Fibroblast of lung (primary cell): ENCODE measurements at regions not wholly inside any gene's neighbourhood (a gene's known extent, or its start where the extent isn't known, plus 50 kb on each side); places are given as distances from the start of the nearest gene placed in this dataset.
A peak's percentile ranks its signal among the peaks of the same experiment; 100 is the strongest.

ENCODE experiments used
- DNase-seq, 2 donors: peaks; one replicate each; pipeline versions ENCODE4 v3.0.0 to v3.0.0-alpha.2; 2010; ENCODE audit warnings: low read depth in 2 of 2
- H2AFZ ChIP-seq: 2 replicates; pipeline ENCODE4 v1.5.1; 2012; ENCODE audit warnings: low read length, control low read depth, inconsistent platforms
- H3K27ac ChIP-seq: 2 replicates; pipeline ENCODE4 v1.5.1; 2011; ENCODE audit warnings: low read length, control low read depth; ENCODE audit not compliant: insufficient read depth
- H3K27me3 ChIP-seq: 2 replicates; pipeline ENCODE4 v1.5.1; 2011; ENCODE audit warnings: mild to moderate bottlenecking, low read length; ENCODE audit not compliant: control insufficient read depth, insufficient read depth
- H3K36me3 ChIP-seq: 2 replicates; pipeline ENCODE4 v1.5.1; 2011; ENCODE audit warnings: low read length; ENCODE audit not compliant: control insufficient read depth, insufficient read depth
- H3K4me1 ChIP-seq: 2 replicates; pipeline ENCODE4 v1.5.1; 2011; ENCODE audit warnings: low read length; ENCODE audit not compliant: control insufficient read depth, insufficient read depth; ENCODE audit errors: extremely low read depth
- H3K4me2 ChIP-seq: 2 replicates; pipeline ENCODE4 v1.5.1; 2011; ENCODE audit warnings: low read length, control low read depth; ENCODE audit not compliant: insufficient read depth; ENCODE audit errors: extremely low read depth
- H3K4me3 ChIP-seq, 4 experiments: fragments of 200-600 bp in 1 of 4; sonication (generic) in 1 of 4; replicated peaks in 1 of 4; 2 replicates each; pipeline ENCODE4 v1.5.1; 2011 to 2016; ENCODE audit warnings: low read length in 4 of 4, low read depth in 3 of 4, mild to moderate bottlenecking in 3 of 4, control low read depth in 2 of 4, inconsistent platforms in 1 of 4, mixed read lengths in 1 of 4; ENCODE audit not compliant: insufficient read depth in 1 of 4; ENCODE audit errors: control extremely low read depth in 1 of 4
- H3K79me2 ChIP-seq: 2 replicates; pipeline ENCODE4 v1.5.1; 2012; ENCODE audit warnings: mild to moderate bottlenecking, low read length, inconsistent platforms; ENCODE audit not compliant: control insufficient read depth, insufficient read depth
- H3K9ac ChIP-seq: 2 replicates; pipeline ENCODE4 v1.5.1; 2011; ENCODE audit warnings: mild to moderate bottlenecking, low read length, control low read depth; ENCODE audit not compliant: insufficient read depth
- H3K9me3 ChIP-seq: 2 replicates; pipeline ENCODE4 v1.5.1; 2012; ENCODE audit warnings: low read depth, low read length; ENCODE audit not compliant: control insufficient read depth, insufficient read depth
- H4K20me1 ChIP-seq: 2 replicates; pipeline ENCODE4 v1.5.1; 2011; ENCODE audit warnings: low read length; ENCODE audit not compliant: control insufficient read depth, insufficient read depth; ENCODE audit errors: extremely low read depth
- EZH2 ChIP-seq: IDR thresholded peaks from 2 replicates; pipeline ENCODE4 v1.5.1; 2012; ENCODE audit warnings: low read length, control low read depth, mild to moderate bottlenecking; ENCODE audit errors: missing control alignments
- TF ChIP-seq, protein P1 (sequence below), 2 donors: IDR thresholded peaks in 1 of 2; conservative IDR thresholded peaks in 1 of 2; 1 replicate in 1 of 2; 2 replicates in 1 of 2; pipeline ENCODE4 v1.5.1; 2011 to 2012; ENCODE audit warnings: low read length in 2 of 2, control low read depth in 1 of 2, inconsistent platforms in 1 of 2, low read depth in 1 of 2, mild to moderate bottlenecking in 1 of 2

DNA sequence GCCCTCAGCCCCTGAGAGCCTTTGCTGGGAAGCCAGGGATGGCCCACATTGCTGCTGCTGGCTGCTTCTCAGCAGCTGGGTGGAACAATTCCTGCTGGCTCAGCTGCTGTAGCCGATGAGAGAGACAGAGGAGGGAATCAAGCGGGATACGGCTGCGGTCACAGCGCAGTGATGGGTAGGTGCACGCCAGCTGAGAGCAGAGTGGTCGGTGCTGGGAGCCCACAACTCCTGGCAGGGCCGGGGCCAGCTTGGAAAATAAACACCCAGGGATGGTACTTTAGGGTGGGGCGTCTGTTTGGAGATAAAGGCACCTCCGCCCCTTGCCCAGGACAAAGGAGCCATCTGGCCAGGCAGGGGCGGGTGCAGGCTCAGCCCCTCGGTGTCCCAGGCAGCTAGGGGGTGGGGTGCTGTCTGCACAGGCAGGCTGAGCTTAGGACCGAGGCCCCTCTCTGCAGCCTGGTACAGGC is 480.5 kb downstream of the MIAT start:
- Histone ChIP-seq H3K4me3 (no peak overlapping the region), H2AFZ (no peak overlapping the region), H3K9me3 (no peaks in the 10 kb centered on the region), H3K4me1 (peaks cover 20% of the 10 kb centered on the region), H3K36me3 (no peaks in the 10 kb centered on the region), H3K79me2 (no peaks in the 10 kb centered on the region), H4K20me1 (no peaks in the 10 kb centered on the region), H3K27me3 (no peaks in the 10 kb centered on the region), H3K9ac (no peak overlapping the region), H3K27ac (no peak overlapping the region), H3K4me2 (no peak overlapping the region)
- TF ChIP-seq EZH2: no peak
- TF ChIP-seq, protein P1, sequence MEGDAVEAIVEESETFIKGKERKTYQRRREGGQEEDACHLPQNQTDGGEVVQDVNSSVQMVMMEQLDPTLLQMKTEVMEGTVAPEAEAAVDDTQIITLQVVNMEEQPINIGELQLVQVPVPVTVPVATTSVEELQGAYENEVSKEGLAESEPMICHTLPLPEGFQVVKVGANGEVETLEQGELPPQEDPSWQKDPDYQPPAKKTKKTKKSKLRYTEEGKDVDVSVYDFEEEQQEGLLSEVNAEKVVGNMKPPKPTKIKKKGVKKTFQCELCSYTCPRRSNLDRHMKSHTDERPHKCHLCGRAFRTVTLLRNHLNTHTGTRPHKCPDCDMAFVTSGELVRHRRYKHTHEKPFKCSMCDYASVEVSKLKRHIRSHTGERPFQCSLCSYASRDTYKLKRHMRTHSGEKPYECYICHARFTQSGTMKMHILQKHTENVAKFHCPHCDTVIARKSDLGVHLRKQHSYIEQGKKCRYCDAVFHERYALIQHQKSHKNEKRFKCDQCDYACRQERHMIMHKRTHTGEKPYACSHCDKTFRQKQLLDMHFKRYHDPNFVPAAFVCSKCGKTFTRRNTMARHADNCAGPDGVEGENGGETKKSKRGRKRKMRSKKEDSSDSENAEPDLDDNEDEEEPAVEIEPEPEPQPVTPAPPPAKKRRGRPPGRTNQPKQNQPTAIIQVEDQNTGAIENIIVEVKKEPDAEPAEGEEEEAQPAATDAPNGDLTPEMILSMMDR (conservative IDR thresholded peaks at IDR 0.05 in 1 of 2, IDR thresholded peaks at IDR 0.05 in 1 of 2; ENCODE audit: low read depth in 1 of 2, low read length in 2 of 2): no peak
- peak in 1 of 2 donors; percentile 44 for DNase-seq

DNA sequence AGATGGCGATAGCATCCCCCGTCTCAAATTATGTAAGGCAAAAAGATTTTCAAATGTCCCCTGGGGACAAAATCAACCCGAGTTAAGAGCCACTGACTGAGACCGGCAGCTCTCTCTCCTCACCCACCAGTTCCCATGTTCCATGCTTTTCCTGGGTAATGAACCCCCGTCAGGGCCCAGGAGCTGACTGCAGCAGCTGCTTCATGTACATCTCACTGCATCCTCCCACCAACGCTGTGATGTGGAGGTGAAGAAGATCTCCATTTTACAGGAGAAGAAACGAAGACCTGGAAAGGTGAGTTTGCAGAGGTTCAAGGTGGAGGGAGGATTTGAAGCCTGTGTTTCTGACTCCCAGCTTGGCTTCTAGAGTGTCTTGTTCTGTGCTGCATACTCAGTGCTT is 481.1 kb downstream of the MIAT start:
- Histone ChIP-seq H3K36me3 (no peaks in the 10 kb centered on the region), H3K79me2 (no peaks in the 10 kb centered on the region), H3K4me3 (no peak overlapping the region), H3K27ac (no peak overlapping the region), H4K20me1 (no peaks in the 10 kb centered on the region), H3K4me2 (no peak overlapping the region), H3K27me3 (no peaks in the 10 kb centered on the region), H3K9me3 (no peaks in the 10 kb centered on the region), H3K9ac (no peak overlapping the region), H3K4me1 (peaks cover 20% of the 10 kb centered on the region), H2AFZ (no peak overlapping the region)
- DNase-seq: no peak
- TF ChIP-seq, protein P1 (conservative IDR thresholded peaks at IDR 0.05 in 1 of 2, IDR thresholded peaks at IDR 0.05 in 1 of 2; ENCODE audit: low read depth in 1 of 2, low read length in 2 of 2): no peak
- no peak for TF ChIP-seq EZH2

DNA sequence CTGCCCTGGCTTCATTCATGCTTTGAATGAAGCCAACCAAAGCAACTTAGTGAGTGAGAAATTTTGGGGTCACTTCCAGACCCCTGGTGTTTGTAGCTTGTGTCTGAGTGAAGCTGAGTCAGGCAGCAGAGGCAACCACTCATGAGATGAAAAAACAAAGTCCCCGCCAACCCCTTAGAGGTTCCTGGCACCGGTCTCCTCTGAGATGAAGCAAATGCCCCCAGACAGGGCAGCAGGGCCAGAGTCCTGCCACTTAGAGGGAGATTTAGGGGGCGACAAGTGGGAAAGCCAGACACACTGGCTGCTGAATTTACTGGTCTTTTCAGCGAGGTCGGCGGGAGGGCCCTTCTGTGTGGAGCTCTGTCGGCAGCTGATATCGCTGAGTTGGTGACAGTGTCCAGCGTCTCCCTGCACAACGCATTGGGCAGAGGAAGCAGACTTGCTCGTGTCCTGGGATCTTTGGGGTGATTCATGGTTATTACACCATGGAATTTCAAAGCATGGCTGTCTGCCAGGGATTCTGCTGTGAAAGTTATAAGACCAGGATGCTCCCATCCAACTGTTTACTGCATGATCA is 482.6 kb downstream of the MIAT start:
- Histone ChIP-seq H3K4me2 (no peak overlapping the region), H3K27ac (no peak overlapping the region), H4K20me1 (no peaks in the 10 kb centered on the region), H3K9me3 (no peaks in the 10 kb centered on the region), H3K9ac (no peak overlapping the region), H3K4me3 (no peak overlapping the region), H3K36me3 (no peaks in the 10 kb centered on the region), H3K79me2 (no peaks in the 10 kb centered on the region), H2AFZ (no peak overlapping the region), H3K4me1 (peaks cover 9% of the 10 kb centered on the region), H3K27me3 (no peaks in the 10 kb centered on the region)
- TF ChIP-seq, protein P1 (conservative IDR thresholded peaks at IDR 0.05 in 1 of 2, IDR thresholded peaks at IDR 0.05 in 1 of 2; ENCODE audit: low read depth in 1 of 2, low read length in 2 of 2): no peak
- TF ChIP-seq EZH2: no peak
- DNase-seq: peak; percentile 60 to 90
